ENCODE measurements at regions not wholly inside any gene's neighbourhood (a gene's known extent, or its start where the extent isn't known, plus 50 kb on each side); places are given as distances from the start of the nearest gene placed in this dataset.

DNA sequence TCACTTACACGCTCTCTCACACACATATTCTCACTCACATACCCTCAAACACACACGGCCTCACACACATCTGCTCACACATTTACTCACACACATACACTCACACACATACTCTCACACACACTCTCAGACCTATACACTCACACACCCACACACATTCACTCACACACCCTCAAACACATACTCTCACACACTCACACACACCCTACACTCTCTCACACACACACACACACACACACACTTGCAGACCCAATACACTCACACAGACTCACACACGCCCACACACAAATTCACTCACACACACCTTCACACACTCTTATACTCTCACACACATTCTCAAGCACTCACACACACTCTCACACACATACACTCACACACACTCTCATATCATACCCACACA is 155.5 kb upstream of the BACE2 start:
- peaks cover 22% of the 10 kb centered on the region for H3K9me3 Mint-ChIP-seq (ENCODE audit: unreplicated experiment)
- DNase-seq (ENCODE audit: extremely low spot score, unreplicated experiment) = no peak
- no peak overlapping the region for H3K4me3 Mint-ChIP-seq (ENCODE audit: unreplicated experiment)
- TF ChIP-seq CTCF (IDR thresholded peaks at IDR 0.05) = no peak
- no peaks in the 10 kb centered on the region for H3K27me3 Mint-ChIP-seq (ENCODE audit: unreplicated experiment)
- H3K36me3 Mint-ChIP-seq (ENCODE audit: unreplicated experiment) = no peaks in the 10 kb centered on the region
- no peaks in the 10 kb centered on the region for H3K4me1 Mint-ChIP-seq (ENCODE audit: unreplicated experiment)
- no peak overlapping the region for H3K27ac Mint-ChIP-seq (ENCODE audit: unreplicated experiment)

DNA sequence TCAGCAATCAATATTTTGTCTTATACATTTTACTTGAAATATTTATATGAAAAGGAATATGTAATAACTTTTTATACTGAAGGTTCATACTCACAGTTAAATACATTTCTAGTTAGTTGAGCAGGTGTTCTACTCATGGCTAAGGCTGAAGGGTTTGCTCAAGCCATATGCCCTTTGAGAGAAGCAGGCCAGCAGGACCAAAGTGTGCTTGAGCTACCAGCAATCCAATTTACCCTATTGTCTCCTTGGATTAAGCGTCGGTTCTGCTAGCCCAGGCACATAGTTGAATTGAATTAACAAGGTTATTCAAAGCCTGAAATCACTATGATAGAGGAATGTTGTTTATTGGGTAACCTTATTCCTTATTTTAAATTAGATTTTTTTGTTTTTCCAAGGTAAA is 151.5 kb upstream of the BACE2 start:
- H3K9me3 Mint-ChIP-seq (ENCODE audit: unreplicated experiment) = peaks cover 9% of the 10 kb centered on the region
- no peak for TF ChIP-seq CTCF (IDR thresholded peaks at IDR 0.05)
- no peak for DNase-seq (ENCODE audit: extremely low spot score, unreplicated experiment)
- H3K27ac Mint-ChIP-seq (ENCODE audit: unreplicated experiment) = no peak overlapping the region
- H3K4me1 Mint-ChIP-seq (ENCODE audit: unreplicated experiment) = no peaks in the 10 kb centered on the region
- H3K4me3 Mint-ChIP-seq (ENCODE audit: unreplicated experiment) = no peak overlapping the region
- no peaks in the 10 kb centered on the region for H3K36me3 Mint-ChIP-seq (ENCODE audit: unreplicated experiment)
- no peaks in the 10 kb centered on the region for H3K27me3 Mint-ChIP-seq (ENCODE audit: unreplicated experiment)

- Mint-ChIP-seq H3K4me3 (ENCODE audit: unreplicated experiment) (no peak overlapping the region), H3K9me3 (ENCODE audit: unreplicated experiment) (peaks cover 14% of the 10 kb centered on the region), H3K4me1 (ENCODE audit: unreplicated experiment) (no peaks in the 10 kb centered on the region), H3K36me3 (ENCODE audit: unreplicated experiment) (no peaks in the 10 kb centered on the region), H3K27me3 (ENCODE audit: unreplicated experiment) (no peaks in the 10 kb centered on the region), H3K27ac (ENCODE audit: unreplicated experiment) (no peak overlapping the region)
- DNase-seq (ENCODE audit: extremely low spot score, unreplicated experiment) = no peak
- no peak for TF ChIP-seq CTCF (IDR thresholded peaks at IDR 0.05)
Observed at GRCh38 chr21:41018431-41018830, 149.5 kb upstream of the BACE2 start.

GRCh38 chr21:41023936-41024335 is 144.0 kb upstream of the BACE2 start:
- no peaks in the 10 kb centered on the region for H3K36me3 Mint-ChIP-seq (ENCODE audit: unreplicated experiment)
- no peak for DNase-seq (ENCODE audit: extremely low spot score, unreplicated experiment)

DNA sequence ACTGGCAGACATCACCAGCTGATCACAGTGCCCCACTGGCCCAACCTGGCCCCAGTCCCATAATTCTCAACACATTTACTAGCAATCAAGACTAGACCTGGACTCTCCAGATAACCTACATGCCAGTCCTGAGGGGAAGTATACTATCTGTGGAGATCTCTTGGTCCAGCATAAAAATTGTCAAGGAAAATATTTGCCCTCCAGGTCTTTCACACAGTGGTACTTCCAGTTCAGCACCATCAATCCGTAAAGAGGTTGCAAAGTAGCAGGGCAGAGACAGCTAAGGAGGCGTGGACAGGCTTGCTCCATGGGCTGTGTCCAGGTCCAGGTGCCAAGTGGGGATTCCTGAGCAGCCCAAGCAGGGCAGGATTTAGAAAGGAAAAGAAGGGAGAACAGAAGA is 143.6 kb upstream of the BACE2 start:
- no peak overlapping the region for H3K4me3 Mint-ChIP-seq (ENCODE audit: unreplicated experiment)
- H3K36me3 Mint-ChIP-seq (ENCODE audit: unreplicated experiment) = no peaks in the 10 kb centered on the region
- no peak for TF ChIP-seq CTCF (IDR thresholded peaks at IDR 0.05)
- no peak for DNase-seq (ENCODE audit: extremely low spot score, unreplicated experiment)
- peaks cover 32% of the 10 kb centered on the region for H3K9me3 Mint-ChIP-seq (ENCODE audit: unreplicated experiment)
- H3K4me1 Mint-ChIP-seq (ENCODE audit: unreplicated experiment) = no peaks in the 10 kb centered on the region
- no peak overlapping the region for H3K27ac Mint-ChIP-seq (ENCODE audit: unreplicated experiment)
- H3K27me3 Mint-ChIP-seq (ENCODE audit: unreplicated experiment) = no peaks in the 10 kb centered on the region

More at GRCh38 chr21:41023936-41024335, 144.0 kb upstream of the BACE2 start:
- H3K4me3 Mint-ChIP-seq (ENCODE audit: unreplicated experiment) = no peak overlapping the region
- H3K9me3 Mint-ChIP-seq (ENCODE audit: unreplicated experiment) = peaks cover 32% of the 10 kb centered on the region
- H3K27ac Mint-ChIP-seq (ENCODE audit: unreplicated experiment) = no peak overlapping the region
- no peak for TF ChIP-seq CTCF (IDR thresholded peaks at IDR 0.05)
- no peaks in the 10 kb centered on the region for H3K27me3 Mint-ChIP-seq (ENCODE audit: unreplicated experiment)
- no peaks in the 10 kb centered on the region for H3K4me1 Mint-ChIP-seq (ENCODE audit: unreplicated experiment)

Data from osteocyte (in vitro differentiated cells).